SK-N-SH (cell line): ENCODE measurements at regions not wholly inside any gene's neighbourhood (a gene's known extent, or its start where the extent isn't known, plus 50 kb on each side); places are given as distances from the start of the nearest gene placed in this dataset.
A peak's percentile ranks its signal among the peaks of the same experiment; 100 is the strongest.

Source experiments
- CTCF ChIA-PET: fragments of 300-600, 350-600 bp; formaldehyde crosslinking; extraction: SDS; loops from one replicate; lab custom pipeline; 2021; lab: Yijun Ruan, JAX
- POLR2A ChIA-PET: fragments of 350-600 bp; sonication (Branson Sonifier 250); formaldehyde crosslinking; extraction: SDS; loops from one replicate; lab custom pipeline; 2020; ENCODE audit warnings: antibody characterized with exemption, inconsistent platforms; lab: Yijun Ruan, JAX
- DNase-seq: peaks from one replicate; pipeline ENCODE4 v3.0.0; 2012
- H2AFZ ChIP-seq: fragments of 200-600 bp; sonication (generic); 2 replicates; pipeline ENCODE4 v1.8.1; 2016; ENCODE audit warnings: antibody characterized with exemption, mild to moderate bottlenecking, low read depth
- H3F3A ChIP-seq: fragments of 200-600 bp; sonication (generic); replicated peaks from 2 replicates; pipeline ENCODE3; 2016; ENCODE audit warnings: antibody characterized with exemption, mild to moderate bottlenecking; ENCODE audit not compliant: insufficient read depth
- H3K27ac ChIP-seq, 2 experiments: fragments of 200-500 bp in 1 of 2; fragments of 200-600 bp in 1 of 2; sonication (Bioruptor generic) in 1 of 2; sonication (generic), shearing (Covaris generic) in 1 of 2; 2 replicates each; pipeline versions ENCODE4 v1.5.1 to v1.6.1; 2014 to 2016; ENCODE audit warnings: low read depth in 2 of 2, inconsistent platforms in 1 of 2, low read length in 1 of 2, mild to moderate bottlenecking in 1 of 2, mixed read lengths in 1 of 2
- H3K27me3 ChIP-seq: fragments of 200-600 bp; sonication (generic), shearing (Covaris generic); 2 replicates; pipeline ENCODE4 v1.6.1; 2016; ENCODE audit warnings: mixed run types; ENCODE audit not compliant: insufficient read depth
- H3K36me3 ChIP-seq, 2 experiments: fragments of 200-500 bp in 1 of 2; fragments of 200-600 bp in 1 of 2; sonication (Bioruptor generic) in 1 of 2; sonication (generic) in 1 of 2; replicated peaks in 1 of 2; 2 replicates each; pipeline versions ENCODE3 to v1.5.1; 2014 to 2016; ENCODE audit warnings: low read length in 1 of 2, mild to moderate bottlenecking in 1 of 2; ENCODE audit not compliant: insufficient read depth in 2 of 2, control insufficient read depth in 1 of 2
- H3K4me1 ChIP-seq, 2 experiments: fragments of 200-500 bp in 1 of 2; fragments of 200-600 bp in 1 of 2; sonication (Bioruptor generic) in 1 of 2; sonication (generic), shearing (Covaris generic) in 1 of 2; 2 replicates each; pipeline versions ENCODE4 v1.5.1 to v1.6.1; 2014 to 2016; ENCODE audit warnings: low read depth in 1 of 2, low read length in 1 of 2, mixed run types in 1 of 2; ENCODE audit not compliant: insufficient read depth in 2 of 2, control insufficient read depth in 1 of 2
- H3K4me2 ChIP-seq: fragments of 200-600 bp; sonication (generic), shearing (Covaris generic); 2 replicates; pipeline ENCODE4 v1.6.1; 2017; ENCODE audit warnings: mixed run types
- H3K4me3 ChIP-seq, 2 experiments: fragments of 200-500 bp in 1 of 2; fragments of 200-600 bp in 1 of 2; sonication (Bioruptor generic) in 1 of 2; sonication (generic), shearing (Covaris generic) in 1 of 2; 2 replicates each; pipeline versions ENCODE4 v1.5.1 to v1.8.1; 2014 to 2016; ENCODE audit warnings: low read depth in 2 of 2, inconsistent platforms in 1 of 2, low read length in 1 of 2, mild to moderate bottlenecking in 1 of 2, mixed read lengths in 1 of 2, moderate library complexity in 1 of 2
- H3K79me2 ChIP-seq: fragments of 200-600 bp; sonication (generic); 2 replicates; pipeline ENCODE4 v1.8.1; 2017; ENCODE audit warnings: mild to moderate bottlenecking; ENCODE audit not compliant: insufficient read depth
- H3K9ac ChIP-seq: fragments of 200-600 bp; sonication (generic); 2 replicates; pipeline ENCODE4 v1.6.1; 2017; ENCODE audit warnings: mixed run types
- H3K9me2 ChIP-seq: fragments of 200-600 bp; sonication (generic); 2 replicates; pipeline ENCODE4 v1.6.1; 2017; ENCODE audit warnings: mixed run types
- H3K9me3 ChIP-seq: fragments of 200-600 bp; sonication (generic); 2 replicates; pipeline ENCODE4 v1.6.1; 2017; ENCODE audit warnings: mixed run types, mild to moderate bottlenecking, moderate library complexity
- H4K20me1 ChIP-seq: fragments of 200-600 bp; sonication (generic); 2 replicates; pipeline ENCODE4 v1.6.1; 2017; ENCODE audit warnings: mild to moderate bottlenecking, mixed run types; ENCODE audit not compliant: insufficient read depth
- CHD2 ChIP-seq: fragments of 150-350 bp; IDR thresholded peaks from 2 replicates; pipeline ENCODE4 v1.6.1; 2018; ENCODE audit warnings: low read length; ENCODE audit not compliant: partially characterized antibody
- EP300 ChIP-seq, 2 experiments: IDR thresholded peaks; 2 replicates each; pipeline versions ENCODE4 v1.4.0 to v1.6.1; 2012; ENCODE audit warnings: borderline replicate concordance in 1 of 2, low read depth in 1 of 2, low read length in 1 of 2
- FOSL2 ChIP-seq: IDR thresholded peaks from 2 replicates; pipeline ENCODE4 v1.4.0; 2012; ENCODE audit warnings: low read depth, mild to moderate bottlenecking, moderate library complexity, borderline replicate concordance
- FOXJ3 ChIP-seq: sonication (generic); formaldehyde crosslinking; IDR thresholded peaks from 2 replicates; pipeline ENCODE4 v1.5.1; 2020; ENCODE audit warnings: mild to moderate bottlenecking, missing genetic modification reagents
- GABPA ChIP-seq: IDR thresholded peaks from 2 replicates; pipeline ENCODE4 v1.4.0; 2012; ENCODE audit warnings: low read depth, mild to moderate bottlenecking
- MEF2A ChIP-seq: IDR thresholded peaks from 2 replicates; pipeline ENCODE4 v1.4.0; 2012; ENCODE audit warnings: low read depth, borderline replicate concordance
- MXI1 ChIP-seq: IDR thresholded peaks from 2 replicates; pipeline ENCODE4 v1.6.1; 2012; ENCODE audit warnings: mild to moderate bottlenecking, low read depth, low read length, improper control_type of control experiment
- NFIC ChIP-seq: IDR thresholded peaks from 2 replicates; pipeline ENCODE4 v1.4.0; 2012; ENCODE audit warnings: borderline replicate concordance
- PBX3 ChIP-seq: IDR thresholded peaks from 2 replicates; pipeline ENCODE4; 2012
- POLR2AphosphoS5 ChIP-seq: IDR thresholded peaks from 2 replicates; pipeline ENCODE4 v1.6.1; 2012; ENCODE audit warnings: low read depth, low read length
- RCOR1 ChIP-seq: fragments of 150-350 bp; IDR thresholded peaks from 2 replicates; pipeline ENCODE4 v1.6.1; 2017; ENCODE audit warnings: antibody characterized with exemption, low read length
- RFX5 ChIP-seq: IDR thresholded peaks from 2 replicates; pipeline ENCODE4 v1.6.1; 2012; ENCODE audit warnings: mild to moderate bottlenecking, improper control_type of control experiment, low read length
- RXRA ChIP-seq: IDR thresholded peaks from 2 replicates; pipeline ENCODE4 v1.4.0; 2012; ENCODE audit warnings: low read depth, mild to moderate bottlenecking, borderline replicate concordance
- SMC3 ChIP-seq: IDR thresholded peaks from 2 replicates; pipeline ENCODE4 v1.6.1; 2012; ENCODE audit warnings: low read depth, low read length, improper control_type of control experiment
- TAF1 ChIP-seq: IDR thresholded peaks from 2 replicates; pipeline ENCODE4 v1.6.1; 2012; ENCODE audit warnings: low read depth, mild to moderate bottlenecking, low read length, moderate library complexity, borderline replicate concordance
- WGBS: methylation state at CpG from one replicate; pipeline ENCODE4 v1.1.6; 2017; ENCODE audit warnings: low lambda C conversion rate; 5-methylcytosine and 5-hydroxymethylcytosine counted together
- TF ChIP-seq, protein P1 (sequence below): IDR thresholded peaks from 2 replicates; pipeline ENCODE4 v1.6.1; 2012; ENCODE audit warnings: mild to moderate bottlenecking, low read depth, low read length, moderate library complexity
- TF ChIP-seq, protein P2 (sequence below): IDR thresholded peaks from 2 replicates; pipeline ENCODE4 v1.4.0; 2012; ENCODE audit warnings: low read depth

DNA sequence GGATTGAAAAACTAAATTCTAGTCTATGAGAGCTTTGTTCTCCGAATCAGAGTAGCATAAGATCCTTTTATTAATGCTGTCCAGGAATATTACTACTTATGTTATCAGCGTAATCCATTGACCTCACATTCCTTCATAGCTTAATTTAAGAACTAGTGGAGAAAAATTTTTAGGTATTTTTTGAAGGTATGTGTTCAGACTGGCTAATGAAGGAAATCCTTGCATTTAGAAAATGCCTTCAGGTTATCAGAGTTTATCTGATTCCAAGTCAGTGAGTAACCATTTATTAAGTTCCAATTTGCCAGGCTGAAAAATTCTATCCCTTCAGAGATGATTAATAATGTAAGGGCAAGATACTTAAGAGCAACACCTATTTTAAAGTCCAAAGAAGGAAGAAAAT lies 338.2 kb upstream of the B3GALT2 start:
- Histone ChIP-seq H3K4me1 (no peaks in the 10 kb centered on the region; a peak in 1 of 4 replicates), H3K9me2 (no peaks in the 10 kb centered on the region), H3K27ac (no peak overlapping the region), H3K27me3 (no peaks in the 10 kb centered on the region), H3F3A (no peaks in the 10 kb centered on the region), H3K9me3 (no peaks in the 10 kb centered on the region), H3K9ac (no peak overlapping the region), H4K20me1 (no peaks in the 10 kb centered on the region), H3K4me2 (no peak overlapping the region), H3K79me2 (no peaks in the 10 kb centered on the region)
- 16% methylated on average over 2 of the region's 2 CpGs for whole genome bisulfite sequencing
- no peak for DNase-seq
- TF ChIP-seq CHD2 = no peak
- 0 out of 4 replicates have a peak, but pooled peaks of 1 of the 2 experiments have one; percentile 12 for TF ChIP-seq EP300 (IDR thresholded peaks at IDR 0.05; ENCODE audit: borderline replicate concordance in 1 of 2, low read depth in 1 of 2, low read length in 1 of 2)
- TF ChIP-seq, all 33 proteins: peak for 1
- Histone ChIP-seq H2AFZ (no peak overlapping the region), H3K36me3 (no peaks in the 10 kb centered on the region), H3K4me3 (no peak overlapping the region)
- ChIA-PET CTCF (no interaction called here), POLR2A (no interaction called here)

- no peak overlapping the region for H3K4me3 ChIP-seq
- no peaks in the 10 kb centered on the region for H3K9me3 ChIP-seq
- DNase-seq = no peak
- 43% methylated on average over 2 of the region's 2 CpGs for WGBS
- no peak overlapping the region for H3K27ac ChIP-seq
- H3K9ac ChIP-seq = no peak overlapping the region
- H4K20me1 ChIP-seq = no peaks in the 10 kb centered on the region
- H3K4me1 ChIP-seq = no peaks in the 10 kb centered on the region; a peak in 1 of 4 replicates
- H3K27me3 ChIP-seq = no peaks in the 10 kb centered on the region
- POLR2A ChIA-PET = no interaction called here
- no peaks in the 10 kb centered on the region for H3K79me2 ChIP-seq
- no peaks in the 10 kb centered on the region for H3K9me2 ChIP-seq
- CTCF ChIA-PET = no interaction called here
- H2AFZ ChIP-seq = no peak overlapping the region
- H3K36me3 ChIP-seq = no peaks in the 10 kb centered on the region
- no peaks in the 10 kb centered on the region for H3F3A ChIP-seq
- TF ChIP-seq MEF2A (no peak), TAF1 (no peak), POLR2AphosphoS5 (no peak), RXRA (no peak), SMC3 (no peak), MXI1 (no peak), CHD2 (no peak), GABPA (no peak), FOXJ3 (CRISPR knock-in tag) (no peak)
- no peak overlapping the region for H3K4me2 ChIP-seq
Observed at GRCh38 chr1:193524021-193524420, 337.6 kb upstream of the B3GALT2 start.

GRCh38 chr1:193520472-193520871 lies 334.1 kb upstream of the B3GALT2 start:
- no peaks in the 10 kb centered on the region for H3K27me3 ChIP-seq
- H3F3A ChIP-seq = no peaks in the 10 kb centered on the region
- CTCF ChIA-PET = no interaction called here
- H4K20me1 ChIP-seq = no peaks in the 10 kb centered on the region
- H3K9me2 ChIP-seq = no peaks in the 10 kb centered on the region
- H3K79me2 ChIP-seq = no peaks in the 10 kb centered on the region
- no peaks in the 10 kb centered on the region for H3K9me3 ChIP-seq
- no peak overlapping the region for H2AFZ ChIP-seq
- H3K4me1 ChIP-seq = no peaks in the 10 kb centered on the region; a peak in 1 of 4 replicates
- no peak overlapping the region for H3K27ac ChIP-seq
- POLR2A ChIA-PET = no interaction called here
- H3K9ac ChIP-seq = no peak overlapping the region
- H3K4me2 ChIP-seq = no peak overlapping the region
- no peaks in the 10 kb centered on the region for H3K36me3 ChIP-seq
- TF ChIP-seq RFX5 (no peak), FOSL2 (no peak), PBX3 (peak; percentile 47), NFIC (peak; percentile 56; the same call in 1 of the 2 replicates), RCOR1 (no peak)
- TF ChIP-seq, protein P1, sequence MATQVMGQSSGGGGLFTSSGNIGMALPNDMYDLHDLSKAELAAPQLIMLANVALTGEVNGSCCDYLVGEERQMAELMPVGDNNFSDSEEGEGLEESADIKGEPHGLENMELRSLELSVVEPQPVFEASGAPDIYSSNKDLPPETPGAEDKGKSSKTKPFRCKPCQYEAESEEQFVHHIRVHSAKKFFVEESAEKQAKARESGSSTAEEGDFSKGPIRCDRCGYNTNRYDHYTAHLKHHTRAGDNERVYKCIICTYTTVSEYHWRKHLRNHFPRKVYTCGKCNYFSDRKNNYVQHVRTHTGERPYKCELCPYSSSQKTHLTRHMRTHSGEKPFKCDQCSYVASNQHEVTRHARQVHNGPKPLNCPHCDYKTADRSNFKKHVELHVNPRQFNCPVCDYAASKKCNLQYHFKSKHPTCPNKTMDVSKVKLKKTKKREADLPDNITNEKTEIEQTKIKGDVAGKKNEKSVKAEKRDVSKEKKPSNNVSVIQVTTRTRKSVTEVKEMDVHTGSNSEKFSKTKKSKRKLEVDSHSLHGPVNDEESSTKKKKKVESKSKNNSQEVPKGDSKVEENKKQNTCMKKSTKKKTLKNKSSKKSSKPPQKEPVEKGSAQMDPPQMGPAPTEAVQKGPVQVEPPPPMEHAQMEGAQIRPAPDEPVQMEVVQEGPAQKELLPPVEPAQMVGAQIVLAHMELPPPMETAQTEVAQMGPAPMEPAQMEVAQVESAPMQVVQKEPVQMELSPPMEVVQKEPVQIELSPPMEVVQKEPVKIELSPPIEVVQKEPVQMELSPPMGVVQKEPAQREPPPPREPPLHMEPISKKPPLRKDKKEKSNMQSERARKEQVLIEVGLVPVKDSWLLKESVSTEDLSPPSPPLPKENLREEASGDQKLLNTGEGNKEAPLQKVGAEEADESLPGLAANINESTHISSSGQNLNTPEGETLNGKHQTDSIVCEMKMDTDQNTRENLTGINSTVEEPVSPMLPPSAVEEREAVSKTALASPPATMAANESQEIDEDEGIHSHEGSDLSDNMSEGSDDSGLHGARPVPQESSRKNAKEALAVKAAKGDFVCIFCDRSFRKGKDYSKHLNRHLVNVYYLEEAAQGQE = no peak
- TF ChIP-seq, protein P2, sequence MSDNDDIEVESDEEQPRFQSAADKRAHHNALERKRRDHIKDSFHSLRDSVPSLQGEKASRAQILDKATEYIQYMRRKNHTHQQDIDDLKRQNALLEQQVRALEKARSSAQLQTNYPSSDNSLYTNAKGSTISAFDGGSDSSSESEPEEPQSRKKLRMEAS = no peak
- no peak for DNase-seq
- WGBS = 23% methylated on average over 3 of the region's 3 CpGs
- H3K4me3 ChIP-seq = no peak overlapping the region
